CD14-positive monocyte (primary cell): ENCODE measurements at regions not wholly inside any gene's neighbourhood (a gene's known extent, or its start where the extent isn't known, plus 50 kb on each side); places are given as distances from the start of the nearest gene placed in this dataset.

Experiments used
- DNase-seq, 3 donors: peaks; one replicate each; pipeline ENCODE4 v3.0.0-alpha.2; 2011 to 2022
- H2AFZ ChIP-seq: 2 replicates; pipeline ENCODE4 v1.6.0; 2012; ENCODE audit warnings: mild to moderate bottlenecking, low read depth, low read length, inconsistent platforms; ENCODE audit not compliant: insufficient read depth, poor library complexity, severe bottlenecking
- H3K27ac ChIP-seq, 2 donors: 1 replicate in 1 of 2; 2 replicates in 1 of 2; pipeline ENCODE4 v1.5.1; 2012 to 2013; ENCODE audit warnings: low read length in 2 of 2, control low read depth in 1 of 2, inconsistent platforms in 1 of 2, low read depth in 1 of 2, mild to moderate bottlenecking in 1 of 2
- H3K27me3 ChIP-seq, 2 donors: one replicate each; pipeline versions ENCODE4 v1.6.0 to v1.6.1; 2011 to 2013; ENCODE audit warnings: low read length in 2 of 2; ENCODE audit not compliant: control insufficient read depth in 2 of 2, insufficient read depth in 2 of 2
- H3K36me3 ChIP-seq, 2 donors: replicated peaks in 1 of 2; 1 replicate in 1 of 2; 2 replicates in 1 of 2; pipeline versions ENCODE4 v1.5.1 to v1.6.1; 2012 to 2013; ENCODE audit warnings: low read length in 2 of 2, control low read depth in 1 of 2, inconsistent platforms in 1 of 2, mild to moderate bottlenecking in 1 of 2; ENCODE audit not compliant: insufficient read depth in 2 of 2, control insufficient read depth in 1 of 2
- H3K4me1 ChIP-seq, 2 donors: 1 replicate in 1 of 2; 2 replicates in 1 of 2; pipeline versions ENCODE4 v1.5.1 to v1.6.1; 2012 to 2013; ENCODE audit warnings: low read length in 2 of 2, control low read depth in 1 of 2, inconsistent platforms in 1 of 2, mild to moderate bottlenecking in 1 of 2, moderate library complexity in 1 of 2; ENCODE audit not compliant: insufficient read depth in 2 of 2, control insufficient read depth in 1 of 2
- H3K4me2 ChIP-seq: replicated peaks from 2 replicates; pipeline ENCODE3; 2012; ENCODE audit warnings: low read length, moderate library complexity, mild to moderate bottlenecking; ENCODE audit not compliant: poor library complexity, severe bottlenecking; ENCODE audit errors: extremely low read depth
- H3K4me3 ChIP-seq, 3 experiments: fragments of 200-600 bp in 1 of 3; sonication (generic) in 1 of 3; replicated peaks in 1 of 3; 1 replicate in 2 of 3; 2 replicates in 1 of 3; pipeline ENCODE4 v1.5.1; 2011 to 2013; ENCODE audit warnings: low read length in 3 of 3, mild to moderate bottlenecking in 3 of 3, control low read depth in 2 of 3, low read depth in 2 of 3, inconsistent platforms in 1 of 3, moderate library complexity in 1 of 3
- H3K79me2 ChIP-seq: 2 replicates; pipeline ENCODE4 v1.6.0; 2012; ENCODE audit warnings: mild to moderate bottlenecking, control low read depth, inconsistent platforms, low read length, moderate library complexity; ENCODE audit not compliant: insufficient read depth
- H3K9ac ChIP-seq: 2 replicates; pipeline ENCODE4 v1.6.0; 2017; ENCODE audit warnings: low read length, mild to moderate bottlenecking; ENCODE audit not compliant: insufficient read depth, poor library complexity, severe bottlenecking
- H3K9me3 ChIP-seq, 2 donors: replicated peaks in 1 of 2; 1 replicate in 1 of 2; 2 replicates in 1 of 2; pipeline versions ENCODE4 v1.5.1 to v1.6.1; 2012 to 2013; ENCODE audit warnings: low read length in 2 of 2, control low read depth in 1 of 2; ENCODE audit not compliant: control insufficient read depth in 1 of 2, insufficient read depth in 1 of 2
- H4K20me1 ChIP-seq: 2 replicates; pipeline ENCODE4 v1.6.0; 2012; ENCODE audit warnings: mild to moderate bottlenecking, low read length, control low read depth, moderate library complexity; ENCODE audit not compliant: insufficient read depth
- H3K27ac Mint-ChIP-seq, 7 donors: one replicate each; pipeline ENCODE4 v1.8.0; 2020; ENCODE audit warnings: mild to moderate bottlenecking in 7 of 7, mixed read lengths in 7 of 7, moderate library complexity in 6 of 7, inconsistent platforms in 2 of 7
- H3K27me3 Mint-ChIP-seq, 3 donors: one replicate each; pipeline ENCODE4 v1.8.0; 2021 to 2022; ENCODE audit warnings: low read depth in 3 of 3, mild to moderate bottlenecking in 3 of 3, mixed read lengths in 3 of 3, moderate library complexity in 3 of 3, inconsistent platforms in 1 of 3
- H3K36me3 Mint-ChIP-seq, 2 donors: one replicate each; pipeline ENCODE4 v1.8.0; 2020; ENCODE audit warnings: mixed read lengths in 2 of 2, inconsistent platforms in 1 of 2, mild to moderate bottlenecking in 1 of 2
- H3K4me1 Mint-ChIP-seq: one replicate; pipeline ENCODE4 v1.8.0; 2020; ENCODE audit warnings: mild to moderate bottlenecking, mixed read lengths
- H3K4me3 Mint-ChIP-seq, 2 donors: one replicate each; pipeline ENCODE4 v1.8.0; 2020; ENCODE audit warnings: mild to moderate bottlenecking in 2 of 2, mixed read lengths in 2 of 2, moderate library complexity in 1 of 2
- H3K9me3 Mint-ChIP-seq, 7 donors: one replicate each; pipeline ENCODE4 v1.8.0; 2020 to 2022; ENCODE audit warnings: mixed read lengths in 7 of 7, mild to moderate bottlenecking in 6 of 7, moderate library complexity in 6 of 7, inconsistent platforms in 2 of 7
- CTCF ChIP-seq: fragments of 200-600 bp; IDR thresholded peaks from one replicate; pipeline ENCODE4 v1.8.0; 2022; ENCODE audit warnings: antibody characterized with exemption, mild to moderate bottlenecking
- WGBS: methylation state at CpG from one replicate; pipeline ENCODE4 v1.1.5; 2013; ENCODE audit warnings: missing lambda C conversion rate; ENCODE audit not compliant: insufficient coverage; 5-methylcytosine and 5-hydroxymethylcytosine counted together
- intact Hi-C, 2 donors: fragments of 100-400 bp; cut with micrococcal nuclease; formaldehyde crosslinking; loops; one replicate each; pipeline versions ENCODE4 v1.15.0 to v1.15.1; 2023

- peaks cover 5 to 6% (median 5%) of the 10 kb centered on the region in 3 donors for H3K27me3 Mint-ChIP-seq
- H3K36me3 Mint-ChIP-seq = no peaks in the 10 kb centered on the region
- Histone ChIP-seq H3K27me3 (peaks cover 0 to 3% of the 10 kb centered on the region in 2 donors), H3K4me2 (no peak overlapping the region), H3K4me1 (no peaks in the 10 kb centered on the region), H3K36me3 (no peaks in the 10 kb centered on the region), H3K9ac (no peak overlapping the region), H3K9me3 (no peaks in the 10 kb centered on the region), H2AFZ (no peak overlapping the region), H3K79me2 (no peaks in the 10 kb centered on the region), H3K4me3 (no peak overlapping the region), H3K27ac (no peak overlapping the region), H4K20me1 (no peaks in the 10 kb centered on the region)
- WGBS = 100% methylated on average over 3 of the region's 4 CpGs
- no peak for TF ChIP-seq CTCF
- intact Hi-C loops = no loop called here
- peaks cover 0 to 5% (median 1%) of the 10 kb centered on the region in 7 donors for H3K9me3 Mint-ChIP-seq
- no peak overlapping the region for H3K4me3 Mint-ChIP-seq
- DNase-seq = no peak
- no peaks in the 10 kb centered on the region for H3K4me1 Mint-ChIP-seq
- H3K27ac Mint-ChIP-seq = no peak overlapping the region
Observed at GRCh38 chr14:95018821-95019220, 138.5 kb downstream of the DICER1 start.

GRCh38 chr14:95015046-95015445, 142.3 kb downstream of the DICER1 start:
- no peak for TF ChIP-seq CTCF
- Mint-ChIP-seq H3K4me3 (no peak overlapping the region), H3K27me3 (peaks cover 5 to 17% (median 13%) of the 10 kb centered on the region in 3 donors), H3K36me3 (no peaks in the 10 kb centered on the region), H3K4me1 (no peaks in the 10 kb centered on the region), H3K27ac (no peak overlapping the region), H3K9me3 (peaks cover 0 to 5% (median 3%) of the 10 kb centered on the region in 7 donors)
- Histone ChIP-seq H4K20me1 (no peaks in the 10 kb centered on the region), H3K4me1 (no peaks in the 10 kb centered on the region), H3K36me3 (no peaks in the 10 kb centered on the region), H3K27ac (no peak overlapping the region), H2AFZ (no peak overlapping the region), H3K9ac (no peak overlapping the region), H3K79me2 (no peaks in the 10 kb centered on the region), H3K9me3 (no peaks in the 10 kb centered on the region), H3K4me3 (no peak overlapping the region), H3K4me2 (no peak overlapping the region), H3K27me3 (peaks cover 4 to 7% of the 10 kb centered on the region in 2 donors)
- no CpG with 5 or more reads among the region's 1 CpG for WGBS
- no peak for DNase-seq
- intact Hi-C loops = no loop called here
